A549 (cell line): ENCODE measurements at regions not wholly inside any gene's neighbourhood (a gene's known extent, or its start where the extent isn't known, plus 50 kb on each side); places are given as distances from the start of the nearest gene placed in this dataset.
"Not testable (repeated sequence)": the region's sequence is repeated elsewhere in the genome, so short reads cannot be mapped to it uniquely, and the experiment has no call there.

Experiments
- ATAC-seq, 2 experiments: fragments of 200-7000 bp in 1 of 2; fragments of >200 bp in 1 of 2; cut with Nextera tagmentation in 1 of 2; cut with Tn5 transposase in 1 of 2; 3 replicates each; pipeline versions ENCODE4 v1.8.0 to v1.9.1; 2018 to 2020; ENCODE audit warnings: mild to moderate bottlenecking in 1 of 2, moderate library complexity in 1 of 2
- CTCF ChIA-PET: fragments of 300-600 bp; sonication (Branson Sonifier 250); formaldehyde crosslinking; extraction: SDS; loops from one replicate; lab custom pipeline; 2021; ENCODE audit warnings: antibody characterized with exemption, inconsistent platforms; lab: Yijun Ruan, JAX
- POLR2A ChIA-PET: fragments of 350-600 bp; formaldehyde crosslinking; extraction: SDS; loops from one replicate; lab custom pipeline; 2021; ENCODE audit warnings: antibody characterized with exemption, inconsistent platforms; lab: Yijun Ruan, JAX
- DNase-seq, 2 experiments: peaks; one replicate each; pipeline versions ENCODE4 v3.0.0 to v3.0.0-alpha.2; 2011 to 2016; ENCODE audit warnings: low read depth in 1 of 2, low spot score in 1 of 2
- FAIRE-seq: peaks from 2 replicates; lab custom pipeline; 2011; peaks lifted over from hg19 to GRCh38; lab: Jason Lieb, UNC
- H3K27ac ChIP-seq, 2 experiments: fragments of >200 bp; sonication (Bioruptor Twin); formaldehyde crosslinking; 3 replicates each; pipeline ENCODE4 v1.5.1; 2016 to 2017
- H3K4me1 ChIP-seq: fragments of >200 bp; sonication (Bioruptor Twin); formaldehyde crosslinking; 3 replicates; pipeline ENCODE4 v1.6.1; 2016
- H3K4me2 ChIP-seq: fragments of >200 bp; sonication (Bioruptor Twin); formaldehyde crosslinking; 3 replicates; pipeline ENCODE4 v1.6.1; 2016
- H3K4me3 ChIP-seq: fragments of >200 bp; sonication (Bioruptor Twin); formaldehyde crosslinking; 3 replicates; pipeline ENCODE4 v1.5.1; 2016
- H3K9me3 ChIP-seq: fragments of >200 bp; sonication (Bioruptor Twin); formaldehyde crosslinking; 3 replicates; pipeline ENCODE4 v1.6.1; 2016
- BHLHE40 ChIP-seq: IDR thresholded peaks from 2 replicates; pipeline ENCODE4 v1.6.1; 2012; ENCODE audit warnings: low read depth, low read length, inconsistent platforms
- CHD2 ChIP-seq: fragments of 150-350 bp; IDR thresholded peaks from 2 replicates; pipeline ENCODE4 v1.6.1; 2014; ENCODE audit warnings: low read length; ENCODE audit not compliant: partially characterized antibody
- CHD4 ChIP-seq: fragments of 200-600 bp; sonication (generic); IDR thresholded peaks from 2 replicates; pipeline ENCODE4 v1.6.1; 2016; ENCODE audit warnings: antibody characterized with exemption, mild to moderate bottlenecking, borderline replicate concordance
- EHF ChIP-seq: fragments of 250-450 bp; sonication (Bioruptor Pico); IDR thresholded peaks from 2 replicates; pipeline ENCODE4 v1.5.0; 2020; ENCODE audit warnings: mild to moderate bottlenecking
- EHMT2 ChIP-seq: fragments of 200-600 bp; sonication (generic); IDR thresholded peaks from 2 replicates; pipeline ENCODE4 v1.6.1; 2016; ENCODE audit warnings: antibody characterized with exemption, low read depth, mild to moderate bottlenecking, moderate library complexity
- ELK1 ChIP-seq: fragments of 150-350 bp; IDR thresholded peaks from 2 replicates; pipeline ENCODE4 v1.6.1; 2014; ENCODE audit warnings: low read depth, mild to moderate bottlenecking, low read length
- EP300 ChIP-seq, 2 experiments: fragments of >200 bp; sonication (Bioruptor Twin); formaldehyde crosslinking; IDR thresholded peaks; 2 replicates in 1 of 2; 3 replicates in 1 of 2; pipeline ENCODE4 v1.6.1; 2016 to 2017
- FOSL2 ChIP-seq, 2 experiments: fragments of 450-650 bp in 1 of 2; fragments of >200 bp in 1 of 2; sonication (Bioruptor Twin) in 1 of 2; formaldehyde crosslinking; IDR thresholded peaks; 2 replicates each; pipeline versions ENCODE4 v1.5.0 to v1.6.1; 2016 to 2020; ENCODE audit warnings: mild to moderate bottlenecking in 1 of 2, moderate library complexity in 1 of 2
- HDAC2 ChIP-seq: fragments of 200-600 bp; sonication (generic); IDR thresholded peaks from 2 replicates; pipeline ENCODE4 v1.6.1; 2016
- HOXB5 ChIP-seq: fragments of 250-450 bp; sonication (Bioruptor Pico); IDR thresholded peaks from 2 replicates; pipeline ENCODE4 v1.5.0; 2020; ENCODE audit warnings: mild to moderate bottlenecking, moderate library complexity
- JUN ChIP-seq, 2 experiments: fragments of >200 bp; sonication (Bioruptor Twin); formaldehyde crosslinking; IDR thresholded peaks; 2 replicates in 1 of 2; 3 replicates in 1 of 2; pipeline ENCODE4 v1.6.1; 2016 to 2017
- JUNB ChIP-seq: fragments of >200 bp; sonication (Bioruptor Twin); formaldehyde crosslinking; IDR thresholded peaks from 2 replicates; pipeline ENCODE4 v1.6.1; 2016
- KDM1A ChIP-seq: fragments of 200-600 bp; sonication (generic); IDR thresholded peaks from 2 replicates; pipeline ENCODE4 v1.6.1; 2016; ENCODE audit warnings: low read depth, mild to moderate bottlenecking
- MAFK ChIP-seq: fragments of 450-650 bp; IDR thresholded peaks from 2 replicates; pipeline ENCODE4 v1.6.1; 2014; ENCODE audit not compliant: partially characterized antibody
- MYC ChIP-seq: IDR thresholded peaks from 2 replicates; pipeline ENCODE4 v1.6.1; 2012; ENCODE audit warnings: mild to moderate bottlenecking, inconsistent platforms, low read length, improper control_type of control experiment, borderline replicate concordance
- NFE2L2 ChIP-seq: fragments of 150-350 bp; conservative IDR thresholded peaks from 2 replicates; pipeline ENCODE4 v1.6.1; 2014; ENCODE audit warnings: low read length
- RARB ChIP-seq: fragments of 250-450 bp; sonication (Bioruptor Pico); IDR thresholded peaks from 2 replicates; pipeline ENCODE4 v1.8.0; 2021; ENCODE audit warnings: mild to moderate bottlenecking, moderate library complexity
- RNF2 ChIP-seq: fragments of 200-600 bp; sonication (generic); IDR thresholded peaks from 2 replicates; pipeline ENCODE4 v1.6.1; 2016; ENCODE audit warnings: low read depth, mild to moderate bottlenecking, antibody characterized with exemption, moderate library complexity, borderline replicate concordance
- SREBF2 ChIP-seq: fragments of 450-650 bp; IDR thresholded peaks from 2 replicates; pipeline ENCODE4 v1.6.1; 2014; ENCODE audit warnings: mild to moderate bottlenecking, moderate library complexity
- TFCP2L1 ChIP-seq: fragments of 250-450 bp; sonication (Bioruptor Pico); IDR thresholded peaks from 2 replicates; pipeline ENCODE4 v1.5.0; 2021; ENCODE audit warnings: mild to moderate bottlenecking
- ZFP36 ChIP-seq: fragments of 450-650 bp; IDR thresholded peaks from 2 replicates; pipeline ENCODE4 v1.6.1; 2014; ENCODE audit warnings: borderline replicate concordance; ENCODE audit not compliant: partially characterized antibody
- ZSCAN20 ChIP-seq: fragments of 250-450 bp; sonication (Bioruptor Pico); IDR thresholded peaks from 2 replicates; pipeline ENCODE4 v1.8.0; 2022; ENCODE audit warnings: mild to moderate bottlenecking, moderate library complexity
- WGBS: methylation state at CpG from one replicate; pipeline ENCODE4 v1.1.6; 2017; ENCODE audit errors: missing lambda C conversion rate; 5-methylcytosine and 5-hydroxymethylcytosine counted together
- TF ChIP-seq, protein P1 (sequence below): IDR thresholded peaks from 2 replicates; pipeline ENCODE4 v1.6.1; 2012
- TF ChIP-seq, protein P2 (sequence below): fragments of >200 bp; sonication (Bioruptor Twin); formaldehyde crosslinking; IDR thresholded peaks from 3 replicates; pipeline ENCODE4 v1.6.1; 2016

GRCh38 chr4:165569031-165569430, 190.2 kb downstream of the CPE start:
- H3K27ac ChIP-seq: no peak overlapping the region
- TF ChIP-seq CHD2 (no peak), EHMT2 (no peak), JUN (IDR thresholded peaks at IDR 0.05) (no peak), MAFK (no peak), SREBF2 (no peak), KDM1A (no peak), HOXB5 (CRISPR knock-in tag) (no peak), ZSCAN20 (no peak), FOSL2 (IDR thresholded peaks at IDR 0.05) (no peak), FOSL2 (CRISPR knock-in tag; IDR thresholded peaks at IDR 0.05) (no peak), HDAC2 (no peak), ZFP36 (no peak), ELK1 (no peak)
- TF ChIP-seq, protein P1, sequence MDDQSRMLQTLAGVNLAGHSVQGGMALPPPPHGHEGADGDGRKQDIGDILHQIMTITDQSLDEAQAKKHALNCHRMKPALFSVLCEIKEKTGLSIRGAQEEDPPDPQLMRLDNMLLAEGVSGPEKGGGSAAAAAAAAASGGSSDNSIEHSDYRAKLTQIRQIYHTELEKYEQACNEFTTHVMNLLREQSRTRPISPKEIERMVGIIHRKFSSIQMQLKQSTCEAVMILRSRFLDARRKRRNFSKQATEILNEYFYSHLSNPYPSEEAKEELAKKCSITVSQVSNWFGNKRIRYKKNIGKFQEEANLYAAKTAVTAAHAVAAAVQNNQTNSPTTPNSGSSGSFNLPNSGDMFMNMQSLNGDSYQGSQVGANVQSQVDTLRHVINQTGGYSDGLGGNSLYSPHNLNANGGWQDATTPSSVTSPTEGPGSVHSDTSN: no peak
- TF ChIP-seq, protein P2, sequence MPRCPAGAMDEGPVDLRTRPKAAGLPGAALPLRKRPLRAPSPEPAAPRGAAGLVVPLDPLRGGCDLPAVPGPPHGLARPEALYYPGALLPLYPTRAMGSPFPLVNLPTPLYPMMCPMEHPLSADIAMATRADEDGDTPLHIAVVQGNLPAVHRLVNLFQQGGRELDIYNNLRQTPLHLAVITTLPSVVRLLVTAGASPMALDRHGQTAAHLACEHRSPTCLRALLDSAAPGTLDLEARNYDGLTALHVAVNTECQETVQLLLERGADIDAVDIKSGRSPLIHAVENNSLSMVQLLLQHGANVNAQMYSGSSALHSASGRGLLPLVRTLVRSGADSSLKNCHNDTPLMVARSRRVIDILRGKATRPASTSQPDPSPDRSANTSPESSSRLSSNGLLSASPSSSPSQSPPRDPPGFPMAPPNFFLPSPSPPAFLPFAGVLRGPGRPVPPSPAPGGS: no peak
- no peak overlapping the region for H3K4me3 ChIP-seq
- H3K4me2 ChIP-seq: no peak overlapping the region
- ATAC-seq: no peak
- H3K9me3 ChIP-seq: no peaks in the 10 kb centered on the region
- POLR2A ChIA-PET: no interaction called here
- no peak for FAIRE-seq
- no peaks in the 10 kb centered on the region for H3K4me1 ChIP-seq
- CTCF ChIA-PET: no interaction called here
- DNase-seq: no peak
- WGBS: 40% methylated on average over 8 of the region's 8 CpGs

DNA sequence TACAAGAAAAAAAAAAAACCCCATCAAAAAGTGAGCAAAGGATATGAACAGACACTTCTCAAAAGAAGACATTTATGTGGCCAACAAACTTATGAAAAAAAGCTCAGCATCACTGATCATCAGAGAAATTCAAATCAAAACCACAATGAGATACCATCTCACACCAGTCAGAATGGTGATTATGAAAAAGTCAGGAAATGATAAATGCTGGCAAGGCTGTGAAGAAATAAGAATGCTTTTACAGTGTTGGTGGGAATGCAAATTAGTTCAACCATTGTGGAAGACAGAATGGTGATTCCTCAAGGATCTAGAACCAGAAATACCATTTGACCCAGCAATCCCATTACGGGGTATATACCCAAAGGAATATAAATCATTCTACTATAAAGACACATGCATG, 192.7 kb downstream of the CPE start:
- 16% methylated on average over 1 of the region's 1 CpG for WGBS
- H3K27ac ChIP-seq, CTCF ChIA-PET, FAIRE-seq, DNase-seq, POLR2A ChIA-PET, H3K4me3 ChIP-seq, H3K9me3 ChIP-seq, H3K4me1 ChIP-seq, ATAC-seq, H3K4me2 ChIP-seq: not testable (repeated sequence)

- POLR2A ChIA-PET: interaction anchor here (0.6 kb wide), 1 partner anchor 18 kb away, joined by 6 read pairs; no protein-coding TSS in a partner anchor
- Histone ChIP-seq H3K4me2 (peak overlapping the region; percentile 37; the same call in 2 of the 3 replicates), H3K27ac (peak overlapping the region; percentile 33 to 55; a peak in 2 of 6 replicates), H3K4me1 (0 out of 3 replicates have a peak, but pooled peaks cover 4% of the 10 kb centered on the region), H3K9me3 (no peaks in the 10 kb centered on the region), H3K4me3 (no peak overlapping the region)
- ATAC-seq: peak; percentile 80 to 81
- no peak for FAIRE-seq
- DNase-seq: peak in 1 of 2 experiments; percentile 69
- 3% methylated on average over 4 of the region's 4 CpGs for WGBS
- TF ChIP-seq JUNB (peak; percentile 52), HDAC2 (no peak), FOSL2 (IDR thresholded peaks at IDR 0.05) (no peak), FOSL2 (CRISPR knock-in tag; IDR thresholded peaks at IDR 0.05) (peak; percentile 59)
- TF ChIP-seq, all 56 proteins: peak for 2
- CTCF ChIA-PET: interaction anchor here (0.9 kb wide), 1 partner anchor 295 kb away, joined by 3 read pairs; no protein-coding TSS in a partner anchor
These were observed 201.6 kb downstream of the CPE start for GRCh38 chr4:165580351-165580905.

DNA sequence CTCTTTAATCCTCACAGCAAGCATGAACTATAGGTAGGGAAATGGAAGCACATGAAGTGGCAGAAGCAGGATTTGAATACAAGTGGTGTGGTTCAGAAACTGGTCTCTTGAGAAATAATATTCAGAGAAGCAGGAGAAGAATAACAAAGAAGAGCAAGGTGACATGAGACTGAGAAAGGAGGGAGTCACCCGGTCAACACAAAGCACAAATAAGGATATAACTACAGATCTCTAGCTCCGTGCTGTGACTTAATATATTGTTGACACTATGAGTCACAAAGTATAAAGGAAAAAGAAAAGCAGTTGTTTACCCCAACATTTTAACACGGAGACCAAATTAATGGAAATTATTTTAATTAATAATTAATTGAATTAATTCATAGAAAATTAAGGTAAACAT, 204.5 kb downstream of the CPE start:
- Histone ChIP-seq H3K27ac (no peak overlapping the region), H3K4me3 (no peak overlapping the region), H3K4me2 (no peak overlapping the region), H3K4me1 (0 out of 3 replicates have a peak, but pooled peaks cover 4% of the 10 kb centered on the region), H3K9me3 (no peaks in the 10 kb centered on the region)
- FAIRE-seq (no peak), DNase-seq (no peak), ATAC-seq (no peak)
- 21% methylated on average over 3 of the region's 3 CpGs for WGBS
- POLR2A ChIA-PET: no interaction called here
- CTCF ChIA-PET: no interaction called here
- TF ChIP-seq BHLHE40 (no peak), TFCP2L1 (CRISPR knock-in tag) (no peak), SREBF2 (no peak), RNF2 (no peak), MYC (no peak), EP300 (IDR thresholded peaks at IDR 0.05) (no peak), JUNB (no peak), EHF (CRISPR knock-in tag) (no peak), RARB (CRISPR knock-in tag) (no peak), NFE2L2 (no peak), CHD4 (no peak)
- TF ChIP-seq, protein P1: no peak
